Panc1 (cell line): ENCODE measurements at regions not wholly inside any gene's neighbourhood (a gene's known extent, or its start where the extent isn't known, plus 50 kb on each side); places are given as distances from the start of the nearest gene placed in this dataset.

Source experiments
- ATAC-seq: fragments of 200-7000 bp; cut with Tn5 transposase; 2 replicates; pipeline ENCODE4 v1.9.1; 2020; ENCODE audit warnings: mild to moderate bottlenecking, moderate library complexity
- BruUV-seq: library from RNA; stranded (reverse); fragments of 400-500 nt; replicated peaks from 2 replicates; lab custom pipeline; 2021; lab: Mats Ljungman, UMichigan
- CTCF ChIA-PET: fragments of 300-600 bp; sonication (Branson Sonifier 250); formaldehyde crosslinking; loops from one replicate; lab custom pipeline; 2022; ENCODE audit warnings: antibody characterized with exemption; lab: Charles Lee
- POLR2A ChIA-PET: fragments of 300-600 bp; sonication (Branson Sonifier 250); formaldehyde crosslinking; loops from one replicate; lab custom pipeline; 2022; ENCODE audit warnings: antibody characterized with exemption; lab: Charles Lee
- DNase-seq: peaks from one replicate; pipeline ENCODE4 v3.0.0-alpha.2; 2010; ENCODE audit warnings: low read depth, low spot score
- H3K27ac ChIP-seq: 2 replicates; pipeline ENCODE4 v1.5.1; 2011; ENCODE audit warnings: mild to moderate bottlenecking, low read length, inconsistent platforms
- H3K27me3 ChIP-seq: fragments of 200-500 bp; sonication (Bioruptor generic); 2 replicates; pipeline ENCODE4 v1.6.0; 2014; ENCODE audit warnings: low read length, inconsistent platforms; ENCODE audit not compliant: control insufficient read depth, insufficient read depth
- H3K36me3 ChIP-seq: fragments of 200-500 bp; sonication (Bioruptor generic); 2 replicates; pipeline ENCODE4 v1.5.1; 2014; ENCODE audit warnings: inconsistent platforms, mild to moderate bottlenecking, low read length, moderate library complexity; ENCODE audit not compliant: control insufficient read depth, insufficient read depth
- H3K4me1 ChIP-seq: 2 replicates; pipeline ENCODE4 v1.5.1; 2011; ENCODE audit warnings: inconsistent platforms, mild to moderate bottlenecking, low read length, moderate library complexity; ENCODE audit not compliant: control insufficient read depth, insufficient read depth
- H3K4me3 ChIP-seq, 2 experiments: 2 replicates each; pipeline ENCODE4 v1.5.1; 2011 to 2012; ENCODE audit warnings: low read depth in 2 of 2, low read length in 2 of 2, mild to moderate bottlenecking in 2 of 2, inconsistent platforms in 1 of 2, moderate library complexity in 1 of 2
- H3K9me3 ChIP-seq: fragments of 200-500 bp; sonication (Bioruptor generic); 2 replicates; pipeline ENCODE4 v1.5.1; 2014; ENCODE audit warnings: low read depth, mild to moderate bottlenecking, inconsistent platforms, low read length, moderate library complexity; ENCODE audit not compliant: control insufficient read depth, insufficient read depth
- POLR2AphosphoS5 ChIP-seq: IDR thresholded peaks from 2 replicates; pipeline ENCODE4 v1.6.1; 2012; ENCODE audit warnings: mild to moderate bottlenecking, low read depth, low read length, moderate library complexity
- SIN3A ChIP-seq: IDR thresholded peaks from 2 replicates; pipeline ENCODE4 v1.6.1; 2012; ENCODE audit warnings: low read depth, mild to moderate bottlenecking, low read length, moderate library complexity, borderline replicate concordance; ENCODE audit not compliant: insufficient read depth
- TCF7L2 ChIP-seq: IDR thresholded peaks from 2 replicates; pipeline ENCODE4 v1.6.1; 2011; ENCODE audit warnings: mild to moderate bottlenecking, low read depth, low read length, inconsistent platforms
- in situ Hi-C: cut with HindIII; loops from 2 replicates; pipeline ENCODE4 v1.10.0; 2016; ENCODE audit warnings: low sequenced_read_pairs, low pct_unique_long_range_greater_than_20kb
- intact Hi-C: fragments of 100-400 bp; cut with micrococcal nuclease; formaldehyde crosslinking; loops from one replicate; pipeline ENCODE4 v1.10.0; 2022; ENCODE audit not compliant: unreplicated experiment
- TF ChIP-seq, protein P1 (sequence below): fragments of 450-650 bp; IDR thresholded peaks from 2 replicates; pipeline ENCODE4 v1.5.1; 2017; ENCODE audit warnings: mild to moderate bottlenecking
- TF ChIP-seq, protein P2 (sequence below), 2 experiments: IDR thresholded peaks; 2 replicates each; pipeline ENCODE4 v1.6.1; 2011 to 2012; ENCODE audit warnings: low read depth in 2 of 2, control low read depth in 1 of 2, low read length in 1 of 2, mild to moderate bottlenecking in 1 of 2, moderate library complexity in 1 of 2; ENCODE audit not compliant: insufficient read depth in 1 of 2

DNA sequence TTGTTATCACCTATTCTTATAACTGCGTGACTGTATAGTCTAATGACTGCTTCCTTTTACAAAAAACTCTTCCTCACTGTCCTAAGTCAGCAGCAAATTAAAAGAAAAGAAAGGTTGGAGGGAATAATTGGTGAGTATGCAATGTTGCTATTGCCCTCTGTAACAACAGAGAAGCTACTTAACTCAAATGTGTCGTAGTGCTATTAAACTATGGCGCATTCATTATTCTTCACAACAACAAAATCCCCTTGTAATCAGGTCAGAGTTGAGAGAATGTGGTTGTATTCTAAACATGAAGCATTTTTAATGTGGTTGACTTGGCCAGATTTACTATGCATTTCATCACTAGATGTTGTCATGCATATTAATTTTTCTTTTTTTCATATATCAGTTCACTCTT is 897.8 kb upstream of the PHF14 start:
- TF ChIP-seq, protein P1, sequence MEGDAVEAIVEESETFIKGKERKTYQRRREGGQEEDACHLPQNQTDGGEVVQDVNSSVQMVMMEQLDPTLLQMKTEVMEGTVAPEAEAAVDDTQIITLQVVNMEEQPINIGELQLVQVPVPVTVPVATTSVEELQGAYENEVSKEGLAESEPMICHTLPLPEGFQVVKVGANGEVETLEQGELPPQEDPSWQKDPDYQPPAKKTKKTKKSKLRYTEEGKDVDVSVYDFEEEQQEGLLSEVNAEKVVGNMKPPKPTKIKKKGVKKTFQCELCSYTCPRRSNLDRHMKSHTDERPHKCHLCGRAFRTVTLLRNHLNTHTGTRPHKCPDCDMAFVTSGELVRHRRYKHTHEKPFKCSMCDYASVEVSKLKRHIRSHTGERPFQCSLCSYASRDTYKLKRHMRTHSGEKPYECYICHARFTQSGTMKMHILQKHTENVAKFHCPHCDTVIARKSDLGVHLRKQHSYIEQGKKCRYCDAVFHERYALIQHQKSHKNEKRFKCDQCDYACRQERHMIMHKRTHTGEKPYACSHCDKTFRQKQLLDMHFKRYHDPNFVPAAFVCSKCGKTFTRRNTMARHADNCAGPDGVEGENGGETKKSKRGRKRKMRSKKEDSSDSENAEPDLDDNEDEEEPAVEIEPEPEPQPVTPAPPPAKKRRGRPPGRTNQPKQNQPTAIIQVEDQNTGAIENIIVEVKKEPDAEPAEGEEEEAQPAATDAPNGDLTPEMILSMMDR = no peak
- TF ChIP-seq, protein P2, sequence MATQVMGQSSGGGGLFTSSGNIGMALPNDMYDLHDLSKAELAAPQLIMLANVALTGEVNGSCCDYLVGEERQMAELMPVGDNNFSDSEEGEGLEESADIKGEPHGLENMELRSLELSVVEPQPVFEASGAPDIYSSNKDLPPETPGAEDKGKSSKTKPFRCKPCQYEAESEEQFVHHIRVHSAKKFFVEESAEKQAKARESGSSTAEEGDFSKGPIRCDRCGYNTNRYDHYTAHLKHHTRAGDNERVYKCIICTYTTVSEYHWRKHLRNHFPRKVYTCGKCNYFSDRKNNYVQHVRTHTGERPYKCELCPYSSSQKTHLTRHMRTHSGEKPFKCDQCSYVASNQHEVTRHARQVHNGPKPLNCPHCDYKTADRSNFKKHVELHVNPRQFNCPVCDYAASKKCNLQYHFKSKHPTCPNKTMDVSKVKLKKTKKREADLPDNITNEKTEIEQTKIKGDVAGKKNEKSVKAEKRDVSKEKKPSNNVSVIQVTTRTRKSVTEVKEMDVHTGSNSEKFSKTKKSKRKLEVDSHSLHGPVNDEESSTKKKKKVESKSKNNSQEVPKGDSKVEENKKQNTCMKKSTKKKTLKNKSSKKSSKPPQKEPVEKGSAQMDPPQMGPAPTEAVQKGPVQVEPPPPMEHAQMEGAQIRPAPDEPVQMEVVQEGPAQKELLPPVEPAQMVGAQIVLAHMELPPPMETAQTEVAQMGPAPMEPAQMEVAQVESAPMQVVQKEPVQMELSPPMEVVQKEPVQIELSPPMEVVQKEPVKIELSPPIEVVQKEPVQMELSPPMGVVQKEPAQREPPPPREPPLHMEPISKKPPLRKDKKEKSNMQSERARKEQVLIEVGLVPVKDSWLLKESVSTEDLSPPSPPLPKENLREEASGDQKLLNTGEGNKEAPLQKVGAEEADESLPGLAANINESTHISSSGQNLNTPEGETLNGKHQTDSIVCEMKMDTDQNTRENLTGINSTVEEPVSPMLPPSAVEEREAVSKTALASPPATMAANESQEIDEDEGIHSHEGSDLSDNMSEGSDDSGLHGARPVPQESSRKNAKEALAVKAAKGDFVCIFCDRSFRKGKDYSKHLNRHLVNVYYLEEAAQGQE (IDR thresholded peaks at IDR 0.05; ENCODE audit: insufficient read depth in 1 of 2, low read depth in 2 of 2, low read length in 1 of 2) = no peak
- TF ChIP-seq TCF7L2 (no peak), POLR2AphosphoS5 (no peak), SIN3A (no peak)
- CTCF ChIA-PET = no interaction called here
- intact Hi-C loops = no loop called here
- Histone ChIP-seq H3K4me1 (no peaks in the 10 kb centered on the region), H3K27me3 (no peaks in the 10 kb centered on the region), H3K36me3 (no peaks in the 10 kb centered on the region), H3K27ac (no peak overlapping the region), H3K9me3 (peaks cover 4% of the 10 kb centered on the region; the same call in 1 of the 2 replicates), H3K4me3 (no peak overlapping the region)
- ATAC-seq (no peak), DNase-seq (no peak)
- POLR2A ChIA-PET = no interaction called here
- no TSS peak for BruUV-seq
- in situ Hi-C loops = no loop called here

DNA sequence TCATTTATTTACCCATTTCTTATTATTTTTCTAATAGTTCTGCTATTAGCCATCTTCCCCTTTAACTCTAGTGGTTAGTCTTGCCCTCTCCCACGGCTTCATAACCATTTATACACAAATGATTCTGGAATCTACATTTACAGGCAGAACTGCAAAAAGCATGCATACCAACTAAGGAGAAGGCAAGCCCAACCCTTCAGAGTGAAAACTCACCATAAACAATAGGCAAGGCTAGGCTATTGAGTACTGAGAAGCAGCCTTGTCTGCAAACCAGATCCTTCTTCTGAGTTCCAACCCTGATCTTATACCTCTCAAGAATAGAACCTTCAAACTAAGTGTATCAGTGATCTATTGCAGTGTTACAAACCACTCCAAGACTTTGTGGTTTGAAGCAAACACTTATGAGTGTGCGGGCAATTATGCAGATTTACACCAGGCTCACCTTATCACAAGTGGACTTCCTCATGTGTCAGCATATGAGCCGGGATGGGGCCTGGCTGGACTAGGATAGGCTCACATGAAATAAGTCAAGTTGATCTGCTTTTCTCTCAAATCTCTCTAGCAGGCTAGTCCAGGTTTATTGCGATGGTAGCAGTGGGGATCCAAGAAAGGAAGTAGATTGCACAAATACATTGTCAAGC is 896.9 kb upstream of the PHF14 start:
- POLR2A ChIA-PET = no interaction called here
- no peak for ATAC-seq
- TF ChIP-seq, protein P1 = no peak
- TF ChIP-seq POLR2AphosphoS5 (no peak), TCF7L2 (no peak)
- no peak for DNase-seq
- Histone ChIP-seq H3K9me3 (peaks cover 4% of the 10 kb centered on the region; the same call in 1 of the 2 replicates), H3K27me3 (no peaks in the 10 kb centered on the region), H3K36me3 (no peaks in the 10 kb centered on the region), H3K27ac (no peak overlapping the region), H3K4me3 (no peak overlapping the region), H3K4me1 (no peaks in the 10 kb centered on the region)
- in situ Hi-C loops = no loop called here
- BruUV-seq = no TSS peak
- intact Hi-C loops = no loop called here
- CTCF ChIA-PET = no interaction called here
